Neural cell (in vitro differentiated cells): ENCODE measurements at regions not wholly inside any gene's neighbourhood (a gene's known extent, or its start where the extent isn't known, plus 50 kb on each side); places are given as distances from the start of the nearest gene placed in this dataset.

ENCODE experiments used
- EP300 ChIP-seq: fragments of 450-650 bp; conservative IDR thresholded peaks from 2 replicates; pipeline ENCODE4 v1.6.1; 2014; ENCODE audit warnings: antibody characterized with exemption, mild to moderate bottlenecking, moderate library complexity; ENCODE audit not compliant: poor library complexity, severe bottlenecking
- EZH2 ChIP-seq: fragments of 200-600, 300-800 bp; shearing (Covaris generic), sonication (generic); IDR thresholded peaks from 2 replicates; pipeline ENCODE4 v1.6.1; 2014; ENCODE audit warnings: antibody characterized with exemption, low read length, borderline replicate concordance, mild to moderate bottlenecking; ENCODE audit not compliant: insufficient read depth, poor library complexity, severe bottlenecking
- MXI1 ChIP-seq: fragments of 450-650 bp; conservative IDR thresholded peaks from 2 replicates; pipeline ENCODE4 v1.6.1; 2014; ENCODE audit warnings: antibody characterized with exemption, mild to moderate bottlenecking; ENCODE audit not compliant: poor library complexity, severe bottlenecking
- POLR2AphosphoS5 ChIP-seq: IDR thresholded peaks from 2 replicates; pipeline ENCODE4 v1.6.1; 2012
- RAD21 ChIP-seq: fragments of 450-650 bp; conservative IDR thresholded peaks from 2 replicates; pipeline ENCODE4 v1.6.1; 2014; ENCODE audit warnings: antibody characterized with exemption, mild to moderate bottlenecking, moderate library complexity
- SMC3 ChIP-seq: fragments of 450-650 bp; conservative IDR thresholded peaks from 2 replicates; pipeline ENCODE4 v1.6.1; 2014; ENCODE audit warnings: antibody characterized with exemption, mild to moderate bottlenecking, moderate library complexity; ENCODE audit not compliant: poor library complexity
- TAF1 ChIP-seq: IDR thresholded peaks from 2 replicates; pipeline ENCODE4 v1.6.1; 2012; ENCODE audit warnings: low read depth
- TF ChIP-seq, protein P1 (sequence below): fragments of 450-650 bp; IDR thresholded peaks from 2 replicates; pipeline ENCODE4 v1.5.1; 2014; ENCODE audit warnings: antibody characterized with exemption, mild to moderate bottlenecking, moderate library complexity; ENCODE audit not compliant: poor library complexity, severe bottlenecking
- TF ChIP-seq, protein P2 (sequence below): IDR thresholded peaks from 2 replicates; pipeline ENCODE4 v1.6.1; 2012; ENCODE audit warnings: borderline replicate concordance

DNA sequence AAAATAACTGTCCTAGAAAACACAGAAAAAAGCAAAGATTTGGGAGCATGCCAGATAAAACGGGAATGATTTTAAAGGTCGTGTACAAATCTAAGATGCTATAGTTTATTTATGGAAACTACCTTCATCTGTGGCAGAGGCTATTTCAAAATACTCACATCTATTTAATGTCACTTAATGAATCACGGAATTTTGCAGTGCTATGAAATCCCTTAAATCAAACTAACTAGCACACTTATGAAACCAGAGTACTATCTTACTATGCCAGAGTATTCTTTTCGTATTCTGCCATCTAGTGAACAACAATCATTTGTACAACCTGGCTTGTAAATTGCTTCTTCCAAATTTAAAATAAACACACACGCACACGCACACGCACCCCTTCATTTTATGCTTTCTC lies 77.9 kb upstream of the BMP5 start:
- TF ChIP-seq, protein P1, sequence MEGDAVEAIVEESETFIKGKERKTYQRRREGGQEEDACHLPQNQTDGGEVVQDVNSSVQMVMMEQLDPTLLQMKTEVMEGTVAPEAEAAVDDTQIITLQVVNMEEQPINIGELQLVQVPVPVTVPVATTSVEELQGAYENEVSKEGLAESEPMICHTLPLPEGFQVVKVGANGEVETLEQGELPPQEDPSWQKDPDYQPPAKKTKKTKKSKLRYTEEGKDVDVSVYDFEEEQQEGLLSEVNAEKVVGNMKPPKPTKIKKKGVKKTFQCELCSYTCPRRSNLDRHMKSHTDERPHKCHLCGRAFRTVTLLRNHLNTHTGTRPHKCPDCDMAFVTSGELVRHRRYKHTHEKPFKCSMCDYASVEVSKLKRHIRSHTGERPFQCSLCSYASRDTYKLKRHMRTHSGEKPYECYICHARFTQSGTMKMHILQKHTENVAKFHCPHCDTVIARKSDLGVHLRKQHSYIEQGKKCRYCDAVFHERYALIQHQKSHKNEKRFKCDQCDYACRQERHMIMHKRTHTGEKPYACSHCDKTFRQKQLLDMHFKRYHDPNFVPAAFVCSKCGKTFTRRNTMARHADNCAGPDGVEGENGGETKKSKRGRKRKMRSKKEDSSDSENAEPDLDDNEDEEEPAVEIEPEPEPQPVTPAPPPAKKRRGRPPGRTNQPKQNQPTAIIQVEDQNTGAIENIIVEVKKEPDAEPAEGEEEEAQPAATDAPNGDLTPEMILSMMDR: peak; percentile 53
- TF ChIP-seq, protein P2, sequence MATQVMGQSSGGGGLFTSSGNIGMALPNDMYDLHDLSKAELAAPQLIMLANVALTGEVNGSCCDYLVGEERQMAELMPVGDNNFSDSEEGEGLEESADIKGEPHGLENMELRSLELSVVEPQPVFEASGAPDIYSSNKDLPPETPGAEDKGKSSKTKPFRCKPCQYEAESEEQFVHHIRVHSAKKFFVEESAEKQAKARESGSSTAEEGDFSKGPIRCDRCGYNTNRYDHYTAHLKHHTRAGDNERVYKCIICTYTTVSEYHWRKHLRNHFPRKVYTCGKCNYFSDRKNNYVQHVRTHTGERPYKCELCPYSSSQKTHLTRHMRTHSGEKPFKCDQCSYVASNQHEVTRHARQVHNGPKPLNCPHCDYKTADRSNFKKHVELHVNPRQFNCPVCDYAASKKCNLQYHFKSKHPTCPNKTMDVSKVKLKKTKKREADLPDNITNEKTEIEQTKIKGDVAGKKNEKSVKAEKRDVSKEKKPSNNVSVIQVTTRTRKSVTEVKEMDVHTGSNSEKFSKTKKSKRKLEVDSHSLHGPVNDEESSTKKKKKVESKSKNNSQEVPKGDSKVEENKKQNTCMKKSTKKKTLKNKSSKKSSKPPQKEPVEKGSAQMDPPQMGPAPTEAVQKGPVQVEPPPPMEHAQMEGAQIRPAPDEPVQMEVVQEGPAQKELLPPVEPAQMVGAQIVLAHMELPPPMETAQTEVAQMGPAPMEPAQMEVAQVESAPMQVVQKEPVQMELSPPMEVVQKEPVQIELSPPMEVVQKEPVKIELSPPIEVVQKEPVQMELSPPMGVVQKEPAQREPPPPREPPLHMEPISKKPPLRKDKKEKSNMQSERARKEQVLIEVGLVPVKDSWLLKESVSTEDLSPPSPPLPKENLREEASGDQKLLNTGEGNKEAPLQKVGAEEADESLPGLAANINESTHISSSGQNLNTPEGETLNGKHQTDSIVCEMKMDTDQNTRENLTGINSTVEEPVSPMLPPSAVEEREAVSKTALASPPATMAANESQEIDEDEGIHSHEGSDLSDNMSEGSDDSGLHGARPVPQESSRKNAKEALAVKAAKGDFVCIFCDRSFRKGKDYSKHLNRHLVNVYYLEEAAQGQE: no peak
- TF ChIP-seq MXI1 (no peak), EP300 (no peak), EZH2 (no peak), TAF1 (no peak), POLR2AphosphoS5 (no peak), SMC3 (peak; percentile 66), RAD21 (peak; percentile 63)
